GM12875 (cell line): ENCODE measurements at regions not wholly inside any gene's neighbourhood (a gene's known extent, or its start where the extent isn't known, plus 50 kb on each side); places are given as distances from the start of the nearest gene placed in this dataset.

Experiments used
- H3K4me3 ChIP-seq: one replicate; pipeline ENCODE4 v1.5.1; 2011; ENCODE audit warnings: low read depth, low read length, control low read depth
- TF ChIP-seq, protein P1 (sequence below): IDR thresholded peaks from 2 replicates; pipeline ENCODE4 v1.5.1; 2011; ENCODE audit warnings: low read depth, mild to moderate bottlenecking, control low read depth, inconsistent platforms, low read length, moderate library complexity, borderline replicate concordance; ENCODE audit not compliant: insufficient read depth

DNA sequence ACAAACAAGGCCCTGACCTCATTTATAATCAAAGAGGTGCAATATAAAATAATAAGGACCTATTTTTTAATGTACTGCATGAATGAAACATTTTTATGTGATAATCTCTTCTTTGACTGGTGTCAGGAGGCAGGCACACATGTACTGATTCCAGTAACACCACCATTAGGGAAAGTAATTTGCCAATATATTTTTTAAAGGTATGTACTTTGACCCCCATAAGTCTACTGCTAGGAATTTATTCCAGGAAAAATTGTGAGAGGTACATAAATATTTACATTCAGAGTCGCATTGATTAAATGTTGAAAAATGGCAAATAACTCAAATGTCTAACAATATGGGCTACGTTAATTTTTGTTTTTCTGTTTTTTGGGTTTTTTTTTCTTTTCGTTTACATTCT lies 325.4 kb upstream of the PRDM1 start:
- TF ChIP-seq, protein P1, sequence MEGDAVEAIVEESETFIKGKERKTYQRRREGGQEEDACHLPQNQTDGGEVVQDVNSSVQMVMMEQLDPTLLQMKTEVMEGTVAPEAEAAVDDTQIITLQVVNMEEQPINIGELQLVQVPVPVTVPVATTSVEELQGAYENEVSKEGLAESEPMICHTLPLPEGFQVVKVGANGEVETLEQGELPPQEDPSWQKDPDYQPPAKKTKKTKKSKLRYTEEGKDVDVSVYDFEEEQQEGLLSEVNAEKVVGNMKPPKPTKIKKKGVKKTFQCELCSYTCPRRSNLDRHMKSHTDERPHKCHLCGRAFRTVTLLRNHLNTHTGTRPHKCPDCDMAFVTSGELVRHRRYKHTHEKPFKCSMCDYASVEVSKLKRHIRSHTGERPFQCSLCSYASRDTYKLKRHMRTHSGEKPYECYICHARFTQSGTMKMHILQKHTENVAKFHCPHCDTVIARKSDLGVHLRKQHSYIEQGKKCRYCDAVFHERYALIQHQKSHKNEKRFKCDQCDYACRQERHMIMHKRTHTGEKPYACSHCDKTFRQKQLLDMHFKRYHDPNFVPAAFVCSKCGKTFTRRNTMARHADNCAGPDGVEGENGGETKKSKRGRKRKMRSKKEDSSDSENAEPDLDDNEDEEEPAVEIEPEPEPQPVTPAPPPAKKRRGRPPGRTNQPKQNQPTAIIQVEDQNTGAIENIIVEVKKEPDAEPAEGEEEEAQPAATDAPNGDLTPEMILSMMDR = no peak
- H3K4me3 ChIP-seq = no peak overlapping the region

DNA sequence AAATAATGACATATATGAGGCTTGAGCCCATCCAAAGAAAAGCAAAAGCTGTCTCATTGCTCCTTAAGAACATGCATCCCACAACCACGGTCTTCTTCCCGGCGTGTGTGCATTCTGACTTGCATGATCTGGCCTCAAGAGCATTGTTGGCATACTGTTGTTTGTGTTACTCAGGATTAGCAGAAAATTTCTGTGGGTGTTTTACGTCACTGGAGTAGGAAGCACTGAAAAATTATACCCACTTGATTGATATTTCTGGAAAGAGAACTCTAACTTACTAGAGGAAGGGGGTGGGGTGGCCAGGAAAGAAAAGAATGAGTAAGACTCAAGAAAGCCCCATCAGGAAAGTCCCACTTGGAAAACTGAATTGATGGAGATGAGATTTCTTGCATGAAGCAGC lies 326.2 kb upstream of the PRDM1 start:
- TF ChIP-seq, protein P1 = no peak
- H3K4me3 ChIP-seq = no peak overlapping the region

DNA sequence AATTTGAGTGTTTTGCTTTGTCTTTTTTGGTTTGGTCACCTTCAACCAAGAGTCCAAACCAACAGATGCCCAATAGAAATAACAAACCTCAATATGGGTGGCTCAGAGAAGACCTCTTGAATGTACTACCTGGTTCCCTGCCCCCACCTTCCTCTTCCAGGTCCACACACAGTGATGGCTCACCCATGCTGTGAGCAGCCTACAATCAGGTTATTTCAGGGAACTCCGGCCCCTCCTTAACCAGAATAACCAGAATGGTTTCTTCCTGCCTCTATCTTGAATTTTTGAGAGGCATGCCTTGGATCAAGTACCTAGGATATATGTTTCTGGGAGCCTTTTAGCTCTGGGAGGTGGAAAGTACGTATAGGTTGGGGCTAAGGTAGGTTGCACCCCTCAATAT lies 327.1 kb upstream of the PRDM1 start:
- H3K4me3 ChIP-seq = no peak overlapping the region
- TF ChIP-seq, protein P1 = no peak

DNA sequence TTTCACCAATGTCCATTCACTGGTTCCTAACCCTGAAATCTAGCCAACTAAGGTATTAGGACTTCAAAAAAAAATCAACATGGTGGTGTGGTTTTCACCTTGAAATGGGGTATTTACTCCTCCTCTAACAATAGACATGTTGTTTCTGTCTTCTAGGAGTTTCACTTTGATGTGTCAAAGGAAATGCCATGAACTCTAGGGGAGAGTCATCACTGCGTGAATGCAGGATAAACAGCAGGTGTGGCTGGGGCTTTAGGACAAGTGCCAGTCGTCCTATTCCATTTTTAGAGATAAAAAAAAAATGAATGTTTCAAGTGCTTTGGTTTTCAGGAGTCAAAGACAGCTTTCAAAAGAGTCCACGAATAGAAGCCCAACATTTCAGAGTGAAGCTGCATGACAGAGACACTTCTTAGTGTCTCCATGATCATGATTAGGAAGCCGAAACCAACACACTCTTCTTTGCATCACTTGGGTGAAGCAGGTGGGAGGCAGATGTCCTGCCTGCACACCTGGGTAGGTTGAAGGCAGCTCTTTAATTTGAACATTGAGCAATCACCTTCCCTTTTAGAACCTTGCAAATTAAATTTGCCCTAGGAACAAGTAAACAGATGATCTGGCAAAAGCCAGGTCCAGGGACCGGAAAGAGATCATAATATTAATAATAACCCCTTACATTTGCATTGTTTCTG lies 328.5 kb upstream of the PRDM1 start:
- no peak overlapping the region for H3K4me3 ChIP-seq
- TF ChIP-seq, protein P1 = no peak

DNA sequence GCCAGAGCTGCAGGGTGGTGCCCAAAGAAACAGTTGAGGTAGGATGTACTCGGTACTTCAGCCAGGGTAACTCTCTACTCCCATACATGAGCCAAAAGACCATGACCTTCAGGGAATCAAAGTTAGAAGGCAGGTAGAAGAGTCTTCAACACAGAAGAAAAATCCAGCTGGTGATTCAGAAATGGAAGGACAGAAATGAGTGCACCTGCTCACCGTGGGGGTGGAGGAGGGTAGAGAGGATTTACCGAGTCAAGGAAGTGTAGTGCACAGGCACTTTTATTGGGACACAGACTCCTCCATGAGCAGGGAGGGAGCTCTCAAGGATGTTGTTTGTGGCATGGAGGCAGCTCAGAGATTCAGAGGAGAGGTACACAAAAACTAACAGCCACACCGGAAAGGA lies 330.3 kb upstream of the PRDM1 start:
- H3K4me3 ChIP-seq = no peak overlapping the region
- TF ChIP-seq, protein P1 = no peak

DNA sequence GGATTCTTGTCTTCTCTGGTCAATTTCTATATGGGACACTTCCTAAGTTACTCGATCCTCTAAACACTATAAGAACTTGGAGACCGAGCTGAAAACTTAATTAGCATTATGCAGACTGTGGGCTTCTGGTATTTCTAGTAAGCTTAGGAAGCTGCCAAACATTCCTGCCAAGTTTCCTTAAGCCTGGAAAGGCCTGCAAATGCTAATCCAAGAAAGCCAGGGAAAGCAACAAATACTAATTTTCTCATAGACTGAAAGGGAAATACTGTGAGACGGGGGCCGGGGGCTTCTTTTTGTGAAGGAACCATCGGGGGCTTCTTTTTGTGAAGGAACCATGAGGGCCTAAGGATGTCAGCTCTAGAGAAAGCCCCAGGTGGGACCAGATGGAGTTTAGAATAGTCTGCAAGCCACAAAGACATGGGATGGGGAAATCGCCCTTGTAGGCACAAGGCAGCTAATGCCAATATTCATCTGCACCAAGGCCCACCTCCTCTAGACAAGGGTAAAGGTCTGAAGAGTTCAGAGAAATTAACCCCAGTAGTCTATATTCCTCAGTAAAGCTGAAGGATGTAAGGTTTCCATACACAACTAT lies 332.4 kb upstream of the PRDM1 start:
- TF ChIP-seq, protein P1 = no peak
- no peak overlapping the region for H3K4me3 ChIP-seq

DNA sequence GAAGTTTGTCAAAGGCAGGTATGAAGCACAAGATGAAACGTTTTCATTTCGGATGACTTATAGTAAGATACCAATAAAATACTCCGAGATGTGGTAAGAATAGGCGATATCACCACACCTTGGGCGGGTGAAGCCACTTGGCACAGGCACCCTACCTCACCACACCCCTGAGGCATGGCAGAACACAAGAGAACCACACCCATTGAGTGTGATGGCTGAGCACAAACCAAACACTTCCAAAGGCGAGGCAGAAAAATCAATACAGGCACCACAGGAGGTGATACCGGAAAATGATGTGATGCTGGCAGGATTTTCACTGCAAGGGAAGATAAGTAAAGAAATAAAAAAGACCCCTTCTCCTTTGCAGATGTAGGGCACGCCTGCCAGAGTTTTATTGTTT lies 332.9 kb upstream of the PRDM1 start:
- TF ChIP-seq, protein P1 = no peak
- H3K4me3 ChIP-seq = no peak overlapping the region
